Smooth muscle cell (in vitro differentiated cells): ENCODE measurements at regions not wholly inside any gene's neighbourhood (a gene's known extent, or its start where the extent isn't known, plus 50 kb on each side); places are given as distances from the start of the nearest gene placed in this dataset.

Experiments used
- DNase-seq: peaks from one replicate; lab custom pipeline; 2025; ENCODE audit not compliant: unreplicated experiment; lab: John Stamatoyannopoulos, UW
- H2AFZ ChIP-seq: fragments of 200-600 bp; sonication (generic); 2 replicates; pipeline ENCODE4 v1.6.0; 2016; ENCODE audit warnings: antibody characterized with exemption, low read depth, mild to moderate bottlenecking
- H3F3A ChIP-seq: fragments of 200-600 bp; sonication (generic); 2 replicates; pipeline ENCODE4 v1.6.0; 2017; ENCODE audit warnings: antibody characterized with exemption, low read depth
- H3K27ac ChIP-seq: fragments of 200-600 bp; sonication (generic); 2 replicates; pipeline ENCODE4 v1.5.1; 2016; ENCODE audit warnings: low read depth, mild to moderate bottlenecking
- H3K27me3 ChIP-seq: fragments of 200-600 bp; sonication (generic); 2 replicates; pipeline ENCODE4 v1.6.1; 2016; ENCODE audit warnings: low read depth, mild to moderate bottlenecking
- H3K36me3 ChIP-seq: fragments of 200-600 bp; sonication (generic); 2 replicates; pipeline ENCODE4 v1.5.1; 2016; ENCODE audit warnings: low read depth
- H3K4me1 ChIP-seq: fragments of 200-600 bp; sonication (generic); 2 replicates; pipeline ENCODE4 v1.5.1; 2016; ENCODE audit warnings: low read depth
- H3K4me2 ChIP-seq: fragments of 200-600 bp; sonication (generic); 2 replicates; pipeline ENCODE4 v1.6.0; 2016; ENCODE audit warnings: mild to moderate bottlenecking
- H3K4me3 ChIP-seq: fragments of 200-600 bp; sonication (generic); 2 replicates; pipeline ENCODE4 v1.5.1; 2016; ENCODE audit warnings: mild to moderate bottlenecking
- H3K79me2 ChIP-seq: fragments of 200-600 bp; sonication (generic); 2 replicates; pipeline ENCODE4 v1.6.0; 2016; ENCODE audit warnings: low read depth, mild to moderate bottlenecking
- H3K9ac ChIP-seq: fragments of 200-600 bp; sonication (generic); 2 replicates; pipeline ENCODE4 v1.6.0; 2016; ENCODE audit warnings: low read depth
- H3K9me3 ChIP-seq: fragments of 200-600 bp; sonication (generic); replicated peaks from 2 replicates; pipeline ENCODE4 v1.5.1; 2016; ENCODE audit warnings: low read depth
- H4K20me1 ChIP-seq: fragments of 200-600 bp; sonication (generic); 2 replicates; pipeline ENCODE4 v1.6.0; 2016; ENCODE audit warnings: low read depth
- WGBS: methylation state at CpG from one replicate; pipeline ENCODE4 v1.1.7; 2016; ENCODE audit warnings: low lambda C conversion rate; 5-methylcytosine and 5-hydroxymethylcytosine counted together
- TF ChIP-seq, protein P1 (sequence below): fragments of 200-600 bp; sonication (generic); IDR thresholded peaks from 2 replicates; pipeline ENCODE4 v1.5.1; 2017; ENCODE audit warnings: borderline replicate concordance, mild to moderate bottlenecking, antibody characterized with exemption; ENCODE audit not compliant: insufficient read depth, poor library complexity, severe bottlenecking

DNA sequence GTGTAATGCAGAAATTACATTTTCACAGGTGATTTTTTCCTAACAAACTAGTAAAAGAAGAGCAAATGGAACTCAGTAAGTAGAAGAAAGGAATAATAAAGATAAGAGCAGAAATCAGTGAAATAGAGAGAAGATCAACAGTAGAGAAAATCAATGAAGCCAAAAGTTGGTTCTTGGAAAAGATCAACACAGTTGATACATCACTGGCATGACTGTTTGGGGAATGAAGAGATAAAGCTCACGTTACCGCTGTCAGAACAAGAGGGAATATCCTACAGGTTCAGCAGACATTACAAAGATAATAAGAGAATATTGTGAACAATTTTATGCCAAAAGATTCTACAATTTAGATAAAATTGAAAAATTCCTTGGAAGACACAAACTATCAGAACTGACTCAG, 146.4 kb downstream of the ACTR3B start:
- Histone ChIP-seq H2AFZ (no peak overlapping the region), H3K27me3 (no peaks in the 10 kb centered on the region), H4K20me1 (no peaks in the 10 kb centered on the region), H3K4me2 (no peak overlapping the region), H3K79me2 (no peaks in the 10 kb centered on the region), H3K4me1 (no peaks in the 10 kb centered on the region), H3F3A (no peaks in the 10 kb centered on the region), H3K36me3 (no peaks in the 10 kb centered on the region), H3K4me3 (no peak overlapping the region), H3K27ac (no peak overlapping the region), H3K9ac (no peak overlapping the region), H3K9me3 (no peaks in the 10 kb centered on the region)
- DNase-seq = no peak
- 95% methylated on average over 2 of the region's 2 CpGs for WGBS
- TF ChIP-seq, protein P1, sequence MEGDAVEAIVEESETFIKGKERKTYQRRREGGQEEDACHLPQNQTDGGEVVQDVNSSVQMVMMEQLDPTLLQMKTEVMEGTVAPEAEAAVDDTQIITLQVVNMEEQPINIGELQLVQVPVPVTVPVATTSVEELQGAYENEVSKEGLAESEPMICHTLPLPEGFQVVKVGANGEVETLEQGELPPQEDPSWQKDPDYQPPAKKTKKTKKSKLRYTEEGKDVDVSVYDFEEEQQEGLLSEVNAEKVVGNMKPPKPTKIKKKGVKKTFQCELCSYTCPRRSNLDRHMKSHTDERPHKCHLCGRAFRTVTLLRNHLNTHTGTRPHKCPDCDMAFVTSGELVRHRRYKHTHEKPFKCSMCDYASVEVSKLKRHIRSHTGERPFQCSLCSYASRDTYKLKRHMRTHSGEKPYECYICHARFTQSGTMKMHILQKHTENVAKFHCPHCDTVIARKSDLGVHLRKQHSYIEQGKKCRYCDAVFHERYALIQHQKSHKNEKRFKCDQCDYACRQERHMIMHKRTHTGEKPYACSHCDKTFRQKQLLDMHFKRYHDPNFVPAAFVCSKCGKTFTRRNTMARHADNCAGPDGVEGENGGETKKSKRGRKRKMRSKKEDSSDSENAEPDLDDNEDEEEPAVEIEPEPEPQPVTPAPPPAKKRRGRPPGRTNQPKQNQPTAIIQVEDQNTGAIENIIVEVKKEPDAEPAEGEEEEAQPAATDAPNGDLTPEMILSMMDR = no peak

DNA sequence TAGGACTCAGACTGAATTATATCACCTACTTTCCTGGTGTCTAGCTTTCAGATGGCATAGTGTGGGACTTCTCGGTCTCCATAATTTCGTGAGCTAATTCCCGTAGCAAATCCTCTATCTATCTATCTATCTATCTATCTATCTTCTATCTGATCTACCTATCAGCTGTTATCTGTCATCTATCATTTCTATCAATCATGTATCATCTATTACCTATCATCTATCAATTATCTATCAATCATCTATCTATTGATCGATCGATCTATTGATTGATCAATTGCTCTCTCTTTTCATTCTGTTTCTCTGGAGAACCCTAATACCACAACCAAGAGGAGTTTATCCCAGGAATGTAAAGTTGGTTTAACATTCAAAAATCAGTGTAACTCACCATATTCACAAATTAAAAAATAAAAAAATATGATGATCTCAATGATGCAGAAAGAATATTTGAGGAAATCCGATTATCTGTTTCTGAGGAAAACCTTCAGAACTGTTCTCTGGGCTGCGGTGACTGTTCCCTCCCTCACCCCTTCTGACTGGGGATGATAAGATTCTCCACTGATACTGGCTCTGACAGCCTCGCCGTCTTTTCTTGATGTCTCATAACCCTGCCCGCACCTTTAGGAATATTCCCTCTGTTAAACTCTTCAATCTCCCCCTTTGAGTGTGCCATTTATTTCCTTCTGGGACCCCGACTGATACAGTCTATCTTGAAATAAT, 147.7 kb downstream of the ACTR3B start:
- Histone ChIP-seq H3K27ac (no peak overlapping the region), H3K4me3 (no peak overlapping the region), H3K27me3 (no peaks in the 10 kb centered on the region), H3K4me1 (no peaks in the 10 kb centered on the region), H3K9ac (no peak overlapping the region), H3F3A (no peaks in the 10 kb centered on the region), H2AFZ (no peak overlapping the region), H3K36me3 (no peaks in the 10 kb centered on the region), H3K4me2 (no peak overlapping the region), H4K20me1 (no peaks in the 10 kb centered on the region), H3K9me3 (no peaks in the 10 kb centered on the region), H3K79me2 (no peaks in the 10 kb centered on the region)
- TF ChIP-seq, protein P1 = no peak
- 92% methylated on average over 11 of the region's 11 CpGs for WGBS
- no peak for DNase-seq

DNA sequence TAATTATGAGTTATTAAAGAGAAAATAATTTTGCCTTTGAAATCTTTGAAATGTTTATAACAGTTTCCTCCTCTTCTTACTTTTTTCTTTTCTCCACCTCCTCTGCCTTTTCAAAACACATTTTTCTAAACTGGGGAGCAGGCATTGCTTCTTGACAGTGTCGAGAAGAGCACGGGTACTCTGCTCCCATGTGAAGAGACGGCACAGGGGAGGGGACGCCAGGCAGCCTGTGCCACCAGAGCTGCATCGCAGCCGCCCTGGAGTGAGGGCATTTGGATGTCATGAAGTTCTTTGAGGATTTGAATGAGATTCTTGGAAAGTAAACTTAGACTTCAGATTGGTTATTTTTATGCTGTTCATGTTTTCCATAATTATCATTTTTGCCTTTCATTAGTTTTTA, 149.7 kb downstream of the ACTR3B start:
- H2AFZ ChIP-seq = no peak overlapping the region
- TF ChIP-seq, protein P1 = no peak
- no peaks in the 10 kb centered on the region for H3K79me2 ChIP-seq
- no peak overlapping the region for H3K9ac ChIP-seq
- H3K36me3 ChIP-seq = no peaks in the 10 kb centered on the region
- DNase-seq = no peak
- no peaks in the 10 kb centered on the region for H3K9me3 ChIP-seq
- no peak overlapping the region for H3K4me3 ChIP-seq
- no peaks in the 10 kb centered on the region for H4K20me1 ChIP-seq
- H3F3A ChIP-seq = no peaks in the 10 kb centered on the region
- no peak overlapping the region for H3K27ac ChIP-seq
- 93% methylated on average over 6 of the region's 6 CpGs for WGBS
- H3K27me3 ChIP-seq = no peaks in the 10 kb centered on the region
- H3K4me1 ChIP-seq = no peaks in the 10 kb centered on the region
- no peak overlapping the region for H3K4me2 ChIP-seq
